ENCODE measurements at regions not wholly inside any gene's neighbourhood (a gene's known extent, or its start where the extent isn't known, plus 50 kb on each side); places are given as distances from the start of the nearest gene placed in this dataset.

DNA sequence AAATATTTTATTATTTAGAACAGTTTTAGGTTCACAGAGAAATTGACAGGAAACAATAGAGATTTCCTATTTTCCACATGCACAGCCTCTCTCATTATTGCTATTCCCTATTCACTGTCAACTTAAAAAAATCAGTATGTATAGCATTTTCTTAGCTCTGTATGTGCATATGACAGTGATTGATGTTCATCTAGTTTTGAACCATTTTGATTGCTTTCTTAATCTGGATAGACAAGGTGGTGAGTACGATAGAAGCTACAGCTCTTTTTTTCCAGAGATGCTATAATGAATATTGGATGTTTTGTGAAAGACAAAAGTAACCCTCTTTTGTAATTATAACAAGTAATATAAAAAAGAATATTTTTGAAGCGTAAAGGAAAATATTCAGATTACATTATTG is 201.2 kb upstream of the ARRDC3 start:
- TF ChIP-seq POLR2AphosphoS5 (IDR thresholded peaks at IDR 0.05) (no peak), POLR2A (IDR thresholded peaks at IDR 0.05) (no peak), CTCF (IDR thresholded peaks at IDR 0.05) (no peak), EP300 (IDR thresholded peaks at IDR 0.05) (no peak)
